MM.1S (cell line): ENCODE measurements at regions not wholly inside any gene's neighbourhood (a gene's known extent, or its start where the extent isn't known, plus 50 kb on each side); places are given as distances from the start of the nearest gene placed in this dataset.
A peak's percentile ranks its signal among the peaks of the same experiment; 100 is the strongest.

Source experiments
- DNase-seq: peaks from one replicate; pipeline ENCODE4 v3.0.0-alpha.2; 2015
- H2AFZ ChIP-seq: fragments of 300-600 bp; sonication (generic); 2 replicates; pipeline ENCODE4 v1.6.0; 2016; ENCODE audit warnings: antibody characterized with exemption, low read length
- H3F3A ChIP-seq: fragments of 300-600 bp; sonication (generic); 2 replicates; pipeline ENCODE4 v1.6.1; 2016; ENCODE audit warnings: mild to moderate bottlenecking, antibody characterized with exemption, low read length, moderate library complexity, mixed read lengths; ENCODE audit not compliant: insufficient read depth
- H3K27ac ChIP-seq: fragments of 300-600 bp; sonication (generic); 2 replicates; pipeline ENCODE4 v1.5.1; 2016; ENCODE audit warnings: mild to moderate bottlenecking, low read length
- H3K27me3 ChIP-seq: fragments of 300-600 bp; sonication (generic); replicated peaks from 2 replicates; pipeline ENCODE4 v1.6.0; 2016; ENCODE audit warnings: low read length; ENCODE audit not compliant: insufficient read depth
- H3K36me3 ChIP-seq: fragments of 300-600 bp; sonication (generic); replicated peaks from 2 replicates; pipeline ENCODE4 v1.6.1; 2016; ENCODE audit warnings: mild to moderate bottlenecking, low read length, mixed read lengths; ENCODE audit not compliant: insufficient read depth
- H3K4me1 ChIP-seq: fragments of 300-600 bp; sonication (generic); 2 replicates; pipeline ENCODE4 v1.6.1; 2016; ENCODE audit warnings: low read length, mixed read lengths
- H3K4me2 ChIP-seq: fragments of 300-600 bp; sonication (generic); 2 replicates; pipeline ENCODE4 v1.6.0; 2016; ENCODE audit warnings: low read depth, low read length
- H3K4me3 ChIP-seq: fragments of 300-600 bp; sonication (generic); 2 replicates; pipeline ENCODE4 v1.5.1; 2016; ENCODE audit warnings: low read length, mixed read lengths
- H3K79me2 ChIP-seq: fragments of 300-600 bp; sonication (generic); 2 replicates; pipeline ENCODE4 v1.6.1; 2016; ENCODE audit warnings: mixed run types, low read length, mixed read lengths
- H3K9ac ChIP-seq: fragments of 300-600 bp; sonication (generic); 2 replicates; pipeline ENCODE4 v1.6.1; 2016; ENCODE audit warnings: low read length, mixed read lengths
- H3K9me2 ChIP-seq: fragments of 300-600 bp; sonication (generic); replicated peaks from 2 replicates; pipeline ENCODE4 v1.6.1; 2016; ENCODE audit warnings: mild to moderate bottlenecking, low read length, mixed read lengths; ENCODE audit not compliant: insufficient read depth
- H3K9me3 ChIP-seq: fragments of 300-600 bp; sonication (generic); replicated peaks from 2 replicates; pipeline ENCODE4 v1.6.1; 2016; ENCODE audit warnings: mild to moderate bottlenecking, low read length, mixed read lengths; ENCODE audit not compliant: insufficient read depth
- H4K20me1 ChIP-seq: fragments of 300-600 bp; sonication (generic); 2 replicates; pipeline ENCODE4 v1.6.1; 2016; ENCODE audit warnings: mild to moderate bottlenecking, low read length, moderate library complexity, mixed read lengths; ENCODE audit not compliant: insufficient read depth
- EZH2 ChIP-seq: fragments of 300-600 bp; sonication (generic); optimal IDR thresholded peaks from 2 replicates; pipeline ENCODE3; 2017; ENCODE audit warnings: low read depth, mild to moderate bottlenecking, antibody characterized with exemption, low read length, mixed read lengths
- EZH2phosphoT487 ChIP-seq: fragments of 300-600 bp; sonication (generic); IDR thresholded peaks from 2 replicates; pipeline ENCODE4 v1.6.1; 2018; ENCODE audit warnings: antibody characterized with exemption, low read length
- TF ChIP-seq, protein P1 (sequence below): fragments of 300-600 bp; sonication (generic); IDR thresholded peaks from 2 replicates; pipeline ENCODE4 v1.5.1; 2016; ENCODE audit warnings: antibody characterized with exemption, low read length, mixed read lengths

DNA sequence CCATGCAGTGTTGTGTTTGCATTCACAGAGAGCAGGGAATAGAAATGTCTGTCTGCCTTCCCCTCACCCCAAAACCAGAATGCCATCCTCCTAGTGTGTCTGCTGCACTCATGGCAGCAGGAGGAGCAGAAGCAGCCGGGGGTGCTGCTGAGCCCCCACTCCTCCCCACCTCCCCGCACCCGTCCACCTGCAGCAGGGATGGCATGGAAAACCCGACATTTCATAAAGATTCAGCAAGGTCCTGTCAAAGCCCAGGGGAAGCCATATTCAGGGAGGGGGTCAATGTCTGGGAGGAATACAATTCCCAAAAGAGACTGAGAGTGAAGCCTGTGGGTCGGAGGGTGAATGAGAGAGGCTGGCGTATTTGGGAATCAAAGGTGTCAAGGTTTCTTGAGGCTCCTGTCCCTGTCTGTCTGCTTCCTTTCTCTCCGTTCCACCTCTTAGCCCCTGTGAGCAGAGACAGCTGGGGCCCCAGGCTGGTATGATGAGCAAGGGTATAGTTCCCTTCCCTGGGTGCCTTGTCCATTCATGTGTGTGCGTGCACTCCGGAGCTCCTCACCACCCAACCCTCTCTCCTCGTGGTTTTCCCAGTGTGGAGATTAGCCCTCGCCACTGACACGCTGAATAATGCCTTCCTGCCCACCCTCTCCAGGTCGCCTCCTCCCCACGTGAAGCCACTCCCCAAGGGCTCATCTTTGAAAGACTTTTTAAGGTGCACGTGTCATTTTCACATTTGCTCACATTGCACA is 133.5 kb upstream of the ZNF236 start:
- Histone ChIP-seq H2AFZ (no peak overlapping the region), H4K20me1 (no peaks in the 10 kb centered on the region), H3K4me1 (no peaks in the 10 kb centered on the region), H3K9ac (no peak overlapping the region), H3F3A (no peaks in the 10 kb centered on the region), H3K79me2 (no peaks in the 10 kb centered on the region), H3K27ac (no peak overlapping the region), H3K4me2 (peak overlapping the region; percentile 4; the same call in 1 of the 2 replicates), H3K9me2 (no peaks in the 10 kb centered on the region), H3K4me3 (no peak overlapping the region), H3K9me3 (no peaks in the 10 kb centered on the region), H3K36me3 (no peaks in the 10 kb centered on the region), H3K27me3 (no peaks in the 10 kb centered on the region)
- TF ChIP-seq EZH2 (no peak), EZH2phosphoT487 (no peak)
- TF ChIP-seq, protein P1, sequence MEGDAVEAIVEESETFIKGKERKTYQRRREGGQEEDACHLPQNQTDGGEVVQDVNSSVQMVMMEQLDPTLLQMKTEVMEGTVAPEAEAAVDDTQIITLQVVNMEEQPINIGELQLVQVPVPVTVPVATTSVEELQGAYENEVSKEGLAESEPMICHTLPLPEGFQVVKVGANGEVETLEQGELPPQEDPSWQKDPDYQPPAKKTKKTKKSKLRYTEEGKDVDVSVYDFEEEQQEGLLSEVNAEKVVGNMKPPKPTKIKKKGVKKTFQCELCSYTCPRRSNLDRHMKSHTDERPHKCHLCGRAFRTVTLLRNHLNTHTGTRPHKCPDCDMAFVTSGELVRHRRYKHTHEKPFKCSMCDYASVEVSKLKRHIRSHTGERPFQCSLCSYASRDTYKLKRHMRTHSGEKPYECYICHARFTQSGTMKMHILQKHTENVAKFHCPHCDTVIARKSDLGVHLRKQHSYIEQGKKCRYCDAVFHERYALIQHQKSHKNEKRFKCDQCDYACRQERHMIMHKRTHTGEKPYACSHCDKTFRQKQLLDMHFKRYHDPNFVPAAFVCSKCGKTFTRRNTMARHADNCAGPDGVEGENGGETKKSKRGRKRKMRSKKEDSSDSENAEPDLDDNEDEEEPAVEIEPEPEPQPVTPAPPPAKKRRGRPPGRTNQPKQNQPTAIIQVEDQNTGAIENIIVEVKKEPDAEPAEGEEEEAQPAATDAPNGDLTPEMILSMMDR: no peak
- no peak for DNase-seq

DNA sequence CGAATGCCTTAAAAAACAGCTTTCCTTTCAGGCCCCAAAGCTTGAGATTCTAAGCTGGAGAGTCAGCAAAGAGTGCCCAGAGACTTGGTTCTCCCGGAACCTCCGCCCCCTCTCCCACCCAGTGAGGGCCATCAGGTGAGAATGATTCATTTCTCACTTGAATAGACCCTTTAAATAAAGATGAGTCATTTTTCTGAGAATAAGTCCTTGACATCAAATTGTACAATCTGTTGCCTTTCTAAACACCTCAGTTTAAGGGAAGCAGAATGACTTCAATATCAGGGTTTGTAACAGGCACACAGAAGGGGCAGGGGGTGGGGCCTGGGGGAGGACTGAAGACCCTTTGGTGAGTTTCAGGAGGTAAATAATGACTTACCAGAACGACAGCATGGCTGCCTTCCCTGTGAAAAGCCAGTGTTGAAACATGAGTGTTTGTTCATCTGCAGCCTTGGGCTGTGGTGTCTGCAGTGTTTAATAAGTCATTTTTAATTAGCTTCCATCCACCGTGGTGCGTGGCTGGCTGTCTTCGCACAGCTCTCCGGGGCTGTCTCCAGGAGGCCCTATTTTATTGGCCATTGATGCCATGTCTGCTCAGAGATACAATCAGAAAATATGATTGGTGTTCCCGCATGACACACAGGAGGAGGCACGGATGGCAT is 134.9 kb upstream of the ZNF236 start:
- Histone ChIP-seq H3K27ac (no peak overlapping the region), H4K20me1 (no peaks in the 10 kb centered on the region), H3K9ac (no peak overlapping the region), H3K36me3 (no peaks in the 10 kb centered on the region), H2AFZ (no peak overlapping the region), H3K79me2 (no peaks in the 10 kb centered on the region), H3K9me2 (no peaks in the 10 kb centered on the region), H3K4me3 (no peak overlapping the region), H3K9me3 (no peaks in the 10 kb centered on the region), H3K27me3 (no peaks in the 10 kb centered on the region), H3F3A (no peaks in the 10 kb centered on the region), H3K4me1 (no peaks in the 10 kb centered on the region), H3K4me2 (no peak overlapping the region)
- DNase-seq: no peak
- TF ChIP-seq EZH2phosphoT487 (no peak), EZH2 (no peak)
- TF ChIP-seq, protein P1: no peak

DNA sequence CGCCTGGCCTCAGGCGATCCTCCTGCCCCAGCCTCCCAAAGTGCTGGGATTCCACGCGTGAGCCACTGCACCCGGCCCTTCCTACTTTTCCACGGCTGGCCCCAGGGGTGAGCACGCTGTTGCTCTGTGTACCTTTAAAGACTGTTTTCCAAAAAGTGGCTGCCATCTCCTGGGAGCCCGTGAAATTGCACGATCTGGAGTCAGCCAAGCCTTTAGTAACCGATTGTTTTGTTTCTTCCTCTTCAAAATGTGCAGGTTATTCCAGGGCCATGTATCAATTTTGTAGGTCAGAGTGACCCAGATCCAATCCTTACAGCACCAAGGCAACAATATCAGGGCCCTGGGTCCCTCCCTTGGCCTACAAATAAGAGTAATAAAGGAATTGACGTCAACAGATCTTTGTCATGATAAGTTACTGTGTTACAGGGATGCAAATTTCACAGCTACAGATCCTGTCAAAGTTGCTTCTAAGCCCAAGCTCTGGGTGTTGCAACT is 135.6 kb upstream of the ZNF236 start:
- Histone ChIP-seq H3K4me1 (no peaks in the 10 kb centered on the region), H4K20me1 (no peaks in the 10 kb centered on the region), H3K9me3 (no peaks in the 10 kb centered on the region), H3K36me3 (no peaks in the 10 kb centered on the region), H3K79me2 (no peaks in the 10 kb centered on the region), H3K4me2 (no peak overlapping the region; the same call in 1 of the 2 replicates), H2AFZ (0 out of 2 replicates have a peak overlapping the region, but pooled peaks have one; percentile 1), H3F3A (no peaks in the 10 kb centered on the region), H3K9me2 (no peaks in the 10 kb centered on the region), H3K27me3 (no peaks in the 10 kb centered on the region), H3K27ac (no peak overlapping the region), H3K4me3 (no peak overlapping the region), H3K9ac (no peak overlapping the region)
- TF ChIP-seq EZH2phosphoT487: no peak
- TF ChIP-seq, protein P1: peak; percentile 52
- DNase-seq: peak; percentile 49
